Neural progenitor cell (in vitro differentiated cells): ENCODE measurements at regions not wholly inside any gene's neighbourhood (a gene's known extent, or its start where the extent isn't known, plus 50 kb on each side); places are given as distances from the start of the nearest gene placed in this dataset.
"Not testable (repeated sequence)": the region's sequence is repeated elsewhere in the genome, so short reads cannot be mapped to it uniquely, and the experiment has no call there.

Experiments used
- DNase-seq: peaks from one replicate; pipeline ENCODE4 v3.0.0-alpha.2; 2016; ENCODE audit warnings: low spot score
- H2AFZ ChIP-seq: fragments of 200-600 bp; sonication (generic); replicated peaks from 2 replicates; pipeline ENCODE4 v1.6.1; 2016; ENCODE audit warnings: antibody characterized with exemption
- H3F3A ChIP-seq: fragments of 200-600 bp; sonication (generic); 2 replicates; pipeline ENCODE4 v1.6.1; 2016; ENCODE audit warnings: antibody characterized with exemption, low read depth
- H3K27ac ChIP-seq: fragments of 200-600 bp; sonication (generic); 2 replicates; pipeline ENCODE4 v1.5.1; 2016; ENCODE audit warnings: mild to moderate bottlenecking
- H3K27me3 ChIP-seq: fragments of 200-600 bp; sonication (generic); 2 replicates; pipeline ENCODE4 v1.6.1; 2016; ENCODE audit warnings: mild to moderate bottlenecking, moderate library complexity
- H3K36me3 ChIP-seq: fragments of 200-600 bp; sonication (generic); 2 replicates; pipeline ENCODE4 v1.5.1; 2016
- H3K4me1 ChIP-seq: fragments of 200-600 bp; sonication (generic); 2 replicates; pipeline ENCODE4 v1.6.1; 2016; ENCODE audit warnings: mixed run types
- H3K4me2 ChIP-seq: fragments of 200-600 bp; sonication (generic); 2 replicates; pipeline ENCODE4 v1.6.1; 2016
- H3K4me3 ChIP-seq: fragments of 200-600 bp; sonication (generic); 2 replicates; pipeline ENCODE4 v1.5.1; 2016
- H3K79me2 ChIP-seq: fragments of 200-600 bp; sonication (generic); 2 replicates; pipeline ENCODE4 v1.6.1; 2016; ENCODE audit warnings: low read depth
- H3K9ac ChIP-seq: fragments of 200-600 bp; sonication (generic); 2 replicates; pipeline ENCODE4 v1.6.1; 2016
- H3K9me3 ChIP-seq: fragments of 200-600 bp; sonication (generic); 2 replicates; pipeline ENCODE4 v1.5.1; 2016; ENCODE audit warnings: low read depth
- H4K20me1 ChIP-seq: fragments of 200-600 bp; sonication (generic); 2 replicates; pipeline ENCODE4 v1.6.1; 2016; ENCODE audit warnings: low read depth
- H3K27ac Mint-ChIP-seq: 3 replicates; pipeline ENCODE4 v1.8.0; 2021; ENCODE audit warnings: mixed read lengths
- H3K27me3 Mint-ChIP-seq: 2 replicates; pipeline ENCODE4 v1.8.0; 2022; ENCODE audit warnings: low read depth, mild to moderate bottlenecking, inconsistent platforms, moderate library complexity, mixed read lengths; ENCODE audit not compliant: insufficient read depth
- H3K36me3 Mint-ChIP-seq: 3 replicates; pipeline ENCODE4 v1.8.0; 2021; ENCODE audit warnings: mixed read lengths
- H3K4me1 Mint-ChIP-seq: 3 replicates; pipeline ENCODE4 v1.8.0; 2021; ENCODE audit warnings: mixed read lengths
- H3K4me3 Mint-ChIP-seq: 3 replicates; pipeline ENCODE4 v1.8.0; 2021; ENCODE audit warnings: mild to moderate bottlenecking, moderate library complexity, mixed read lengths
- H3K9me3 Mint-ChIP-seq: 3 replicates; pipeline ENCODE4 v1.8.0; 2020; ENCODE audit warnings: mixed read lengths
- EZH2 ChIP-seq: fragments of 200-600 bp; sonication (generic); IDR thresholded peaks from 2 replicates; pipeline ENCODE4 v1.6.1; 2017; ENCODE audit warnings: antibody characterized with exemption, mild to moderate bottlenecking, moderate library complexity
- EZH2phosphoT487 ChIP-seq: fragments of 200-600 bp; sonication (generic); IDR thresholded peaks from 2 replicates; pipeline ENCODE4 v1.6.1; 2017; ENCODE audit warnings: antibody characterized with exemption
- TF ChIP-seq, protein P1 (sequence below): fragments of 200-600 bp; sonication (generic); IDR thresholded peaks from 2 replicates; pipeline ENCODE4 v1.5.1; 2017; ENCODE audit warnings: antibody characterized with exemption, mild to moderate bottlenecking

GRCh38 chr3:34111361-34111760 lies 312.9 kb downstream of the PDCD6IP start:
- Mint-ChIP-seq H3K9me3 (peaks cover 3% of the 10 kb centered on the region), H3K4me3 (no peak overlapping the region), H3K27me3 (no peaks in the 10 kb centered on the region), H3K4me1 (no peaks in the 10 kb centered on the region), H3K27ac (no peak overlapping the region), H3K36me3 (no peaks in the 10 kb centered on the region)
- no peak overlapping the region for H3K4me3 ChIP-seq
- no peaks in the 10 kb centered on the region for H3K9me3 ChIP-seq
- no peak overlapping the region for H2AFZ ChIP-seq
- no peaks in the 10 kb centered on the region for H3K27me3 ChIP-seq
- no peaks in the 10 kb centered on the region for H3F3A ChIP-seq
- H3K9ac ChIP-seq, result no peak overlapping the region
- no peaks in the 10 kb centered on the region for H3K79me2 ChIP-seq
- DNase-seq, result no peak
- H3K36me3 ChIP-seq, result no peaks in the 10 kb centered on the region
- TF ChIP-seq EZH2phosphoT487 (no peak), EZH2 (no peak)
- TF ChIP-seq, protein P1, sequence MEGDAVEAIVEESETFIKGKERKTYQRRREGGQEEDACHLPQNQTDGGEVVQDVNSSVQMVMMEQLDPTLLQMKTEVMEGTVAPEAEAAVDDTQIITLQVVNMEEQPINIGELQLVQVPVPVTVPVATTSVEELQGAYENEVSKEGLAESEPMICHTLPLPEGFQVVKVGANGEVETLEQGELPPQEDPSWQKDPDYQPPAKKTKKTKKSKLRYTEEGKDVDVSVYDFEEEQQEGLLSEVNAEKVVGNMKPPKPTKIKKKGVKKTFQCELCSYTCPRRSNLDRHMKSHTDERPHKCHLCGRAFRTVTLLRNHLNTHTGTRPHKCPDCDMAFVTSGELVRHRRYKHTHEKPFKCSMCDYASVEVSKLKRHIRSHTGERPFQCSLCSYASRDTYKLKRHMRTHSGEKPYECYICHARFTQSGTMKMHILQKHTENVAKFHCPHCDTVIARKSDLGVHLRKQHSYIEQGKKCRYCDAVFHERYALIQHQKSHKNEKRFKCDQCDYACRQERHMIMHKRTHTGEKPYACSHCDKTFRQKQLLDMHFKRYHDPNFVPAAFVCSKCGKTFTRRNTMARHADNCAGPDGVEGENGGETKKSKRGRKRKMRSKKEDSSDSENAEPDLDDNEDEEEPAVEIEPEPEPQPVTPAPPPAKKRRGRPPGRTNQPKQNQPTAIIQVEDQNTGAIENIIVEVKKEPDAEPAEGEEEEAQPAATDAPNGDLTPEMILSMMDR, result no peak
- no peak overlapping the region for H3K4me2 ChIP-seq
- H4K20me1 ChIP-seq, result no peaks in the 10 kb centered on the region
- no peaks in the 10 kb centered on the region for H3K4me1 ChIP-seq
- no peak overlapping the region for H3K27ac ChIP-seq

DNA sequence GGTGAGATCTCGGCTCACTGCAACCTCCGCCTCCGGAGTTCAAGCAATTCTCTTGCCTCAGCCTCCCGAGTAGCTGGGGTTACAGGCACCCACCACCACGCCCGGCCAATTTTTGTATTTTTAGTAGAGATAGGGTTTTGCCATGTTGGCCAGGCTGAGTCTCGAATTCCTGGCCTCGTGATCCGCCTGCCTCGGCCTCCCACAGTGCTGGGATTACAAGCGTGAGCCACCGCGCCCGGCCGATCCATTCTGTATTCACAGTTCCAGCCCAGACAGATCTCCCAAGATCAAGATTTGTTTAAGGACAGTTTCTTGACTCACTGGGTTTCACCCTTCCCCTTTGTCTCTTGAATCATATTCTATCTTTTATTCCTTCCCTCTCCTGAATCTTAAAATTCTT lies 313.8 kb downstream of the PDCD6IP start:
- H3K79me2 ChIP-seq, H3K27ac ChIP-seq, H3K9me3 ChIP-seq, H3K36me3 ChIP-seq, H3K4me1 Mint-ChIP-seq, H3K4me3 Mint-ChIP-seq, H3K27me3 ChIP-seq, H2AFZ ChIP-seq, H3K9me3 Mint-ChIP-seq, H3K4me1 ChIP-seq, H3K36me3 Mint-ChIP-seq, H3K27me3 Mint-ChIP-seq, H3K4me3 ChIP-seq, H3K4me2 ChIP-seq, H3F3A ChIP-seq, H3K27ac Mint-ChIP-seq, H3K9ac ChIP-seq, H4K20me1 ChIP-seq, DNase-seq: not testable (repeated sequence)

GRCh38 chr3:34131091-34131490 lies 332.7 kb downstream of the PDCD6IP start:
- H3F3A ChIP-seq, result no peaks in the 10 kb centered on the region
- no peak for TF ChIP-seq EZH2phosphoT487
- TF ChIP-seq EZH2, result no peak
- TF ChIP-seq, protein P1, result no peak
- H4K20me1 ChIP-seq, result no peaks in the 10 kb centered on the region
- no peaks in the 10 kb centered on the region for H3K4me1 ChIP-seq
- Mint-ChIP-seq H3K36me3 (no peaks in the 10 kb centered on the region), H3K27me3 (peaks cover 6% of the 10 kb centered on the region), H3K27ac (no peak overlapping the region), H3K4me3 (no peak overlapping the region), H3K4me1 (no peaks in the 10 kb centered on the region), H3K9me3 (peaks cover 18% of the 10 kb centered on the region)
- no peaks in the 10 kb centered on the region for H3K9me3 ChIP-seq
- no peak for DNase-seq
- H3K4me2 ChIP-seq, result no peak overlapping the region
- no peaks in the 10 kb centered on the region for H3K79me2 ChIP-seq
- H2AFZ ChIP-seq, result peak overlapping the region; percentile 68
- H3K36me3 ChIP-seq, result no peaks in the 10 kb centered on the region
- H3K9ac ChIP-seq, result no peak overlapping the region
- H3K27me3 ChIP-seq, result no peaks in the 10 kb centered on the region
- no peak overlapping the region for H3K27ac ChIP-seq
- H3K4me3 ChIP-seq, result no peak overlapping the region

DNA sequence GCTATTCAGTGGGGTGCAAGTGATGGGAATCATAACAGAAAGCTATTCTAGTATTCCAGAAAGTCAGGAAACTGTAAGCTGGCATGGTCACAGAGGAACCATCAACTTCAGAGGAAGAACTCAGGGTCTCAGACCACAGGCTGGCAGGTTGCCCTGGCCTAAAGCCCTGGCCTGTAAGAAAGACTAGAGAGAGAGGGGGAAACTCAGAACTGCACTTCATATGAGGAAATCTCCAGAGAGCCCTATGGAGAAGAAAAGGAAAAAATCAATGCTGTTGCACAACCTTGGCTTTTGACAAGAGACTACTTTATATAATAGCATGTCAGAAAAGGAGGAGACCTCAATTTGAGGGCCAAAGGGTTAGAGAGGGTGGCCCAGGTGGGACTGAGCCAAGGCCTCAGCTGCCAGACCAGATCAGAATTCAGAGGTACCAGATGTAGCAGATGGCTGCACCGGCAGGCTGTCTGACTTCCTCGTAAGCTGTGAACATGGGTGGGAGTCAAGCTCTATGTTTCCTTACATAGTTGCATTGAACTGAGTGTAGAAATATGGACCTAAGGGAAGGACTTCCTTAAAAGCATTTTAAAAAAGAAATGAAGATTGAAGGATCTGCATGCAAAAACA lies 333.8 kb downstream of the PDCD6IP start:
- H3K4me1 ChIP-seq, result no peaks in the 10 kb centered on the region
- H3K9me3 Mint-ChIP-seq, result peaks cover 18% of the 10 kb centered on the region

More for the DNA sequence above, 333.8 kb downstream of the PDCD6IP start:
- H3K36me3 Mint-ChIP-seq, result no peaks in the 10 kb centered on the region
- no peak overlapping the region for H3K9ac ChIP-seq
- no peaks in the 10 kb centered on the region for H3K4me1 Mint-ChIP-seq
- H3K27ac Mint-ChIP-seq, result no peak overlapping the region
- no peaks in the 10 kb centered on the region for H3K79me2 ChIP-seq
- no peak overlapping the region for H3K4me2 ChIP-seq
- no peak overlapping the region for H3K4me3 Mint-ChIP-seq
- peaks cover 6% of the 10 kb centered on the region for H3K27me3 Mint-ChIP-seq
- no peaks in the 10 kb centered on the region for H4K20me1 ChIP-seq
- H3K27me3 ChIP-seq, result no peaks in the 10 kb centered on the region
- TF ChIP-seq EZH2phosphoT487 (no peak), EZH2 (no peak)
- TF ChIP-seq, protein P1, result no peak
- H3K27ac ChIP-seq, result no peak overlapping the region
- no peaks in the 10 kb centered on the region for H3F3A ChIP-seq
- no peaks in the 10 kb centered on the region for H3K36me3 ChIP-seq
- no peak for DNase-seq
- H3K9me3 ChIP-seq, result no peaks in the 10 kb centered on the region
- no peak overlapping the region for H2AFZ ChIP-seq
- H3K4me3 ChIP-seq, result no peak overlapping the region
